ENCODE measurements at regions not wholly inside any gene's neighbourhood (a gene's known extent, or its start where the extent isn't known, plus 50 kb on each side); places are given as distances from the start of the nearest gene placed in this dataset.

- no peaks in the 10 kb centered on the region for H3K36me3 ChIP-seq
- intact Hi-C loops (cut with DNase I; ENCODE audit: low total_unique reads), result no loop called here
- TF ChIP-seq POLR2A (IDR thresholded peaks at IDR 0.05), result no peak
- no peak for TF ChIP-seq CTCF (IDR thresholded peaks at IDR 0.05 in 8 of 11, conservative IDR thresholded peaks at IDR 0.05 in 3 of 11)
- TF ChIP-seq POLR2AphosphoS5 (IDR thresholded peaks at IDR 0.05), result no peak
- no peaks in the 10 kb centered on the region for H3K4me1 ChIP-seq
- no peak for DNase-seq
- no peak overlapping the region for H3K4me3 ChIP-seq
- no peaks in the 10 kb centered on the region for H3K9me3 ChIP-seq
- H3K27ac ChIP-seq, result no peak overlapping the region
- WGBS, 5 donors, result 5 to 24% (median 15%) methylated on average over 2 of the region's 2 CpGs
- no peaks in the 10 kb centered on the region for H3K27me3 ChIP-seq (replicated peaks in 1 of 7)
Observed at GRCh38 chr12:118493962-118494361, 117.6 kb downstream of the SUDS3 start.

GRCh38 chr12:118494776-118495175 is 118.4 kb downstream of the SUDS3 start:
- WGBS, 5 donors, result 77 to 90% (median 82%) methylated on average over 3 of the region's 3 CpGs
- intact Hi-C loops (cut with DNase I; ENCODE audit: low total_unique reads), result no loop called here

GRCh38 chr12:118495296-118495695 is 118.9 kb downstream of the SUDS3 start:
- peaks cover 0 to 4% (median 0%) of the 10 kb centered on the region in 7 donors for H3K27me3 ChIP-seq (replicated peaks in 1 of 7)
- no peak for DNase-seq
- WGBS, 5 donors, result 60 to 69% (median 67%) methylated on average over 2 of the region's 2 CpGs
- H3K36me3 ChIP-seq, result no peaks in the 10 kb centered on the region
- no peak for TF ChIP-seq POLR2A (IDR thresholded peaks at IDR 0.05)
- TF ChIP-seq CTCF (IDR thresholded peaks at IDR 0.05 in 8 of 11, conservative IDR thresholded peaks at IDR 0.05 in 3 of 11), result no peak
- no peak for TF ChIP-seq POLR2AphosphoS5 (IDR thresholded peaks at IDR 0.05)
- intact Hi-C loops (cut with DNase I; ENCODE audit: low total_unique reads), result no loop called here
- no peak overlapping the region for H3K4me3 ChIP-seq
- H3K4me1 ChIP-seq, result no peaks in the 10 kb centered on the region
- no peaks in the 10 kb centered on the region for H3K9me3 ChIP-seq
- no peak overlapping the region for H3K27ac ChIP-seq

More at GRCh38 chr12:118494776-118495175, 118.4 kb downstream of the SUDS3 start:
- H3K4me1 ChIP-seq, result no peaks in the 10 kb centered on the region
- no peak for DNase-seq
- no peak overlapping the region for H3K27ac ChIP-seq
- H3K9me3 ChIP-seq, result no peaks in the 10 kb centered on the region
- H3K27me3 ChIP-seq (replicated peaks in 1 of 7), result peaks cover 0 to 4% (median 0%) of the 10 kb centered on the region in 7 donors
- TF ChIP-seq POLR2AphosphoS5 (IDR thresholded peaks at IDR 0.05) (no peak), POLR2A (IDR thresholded peaks at IDR 0.05) (no peak), CTCF (IDR thresholded peaks at IDR 0.05 in 8 of 11, conservative IDR thresholded peaks at IDR 0.05 in 3 of 11) (no peak)
- H3K4me3 ChIP-seq, result no peak overlapping the region
- H3K36me3 ChIP-seq, result no peaks in the 10 kb centered on the region

- WGBS, 5 donors, result 74 to 92% (median 86%) methylated on average over 3 of the region's 3 CpGs
Observed at GRCh38 chr12:118498171-118498570, 121.8 kb downstream of the SUDS3 start.

More at GRCh38 chr12:118498171-118498570, 121.8 kb downstream of the SUDS3 start:
- H3K27me3 ChIP-seq (replicated peaks in 1 of 7), result peaks cover 0 to 6% (median 0%) of the 10 kb centered on the region in 7 donors
- H3K4me3 ChIP-seq, result no peak overlapping the region
- H3K36me3 ChIP-seq, result no peaks in the 10 kb centered on the region
- intact Hi-C loops (cut with DNase I; ENCODE audit: low total_unique reads), result no loop called here
- no peak overlapping the region for H3K27ac ChIP-seq
- no peaks in the 10 kb centered on the region for H3K4me1 ChIP-seq
- DNase-seq, result no peak
- H3K9me3 ChIP-seq, result no peaks in the 10 kb centered on the region
- TF ChIP-seq POLR2AphosphoS5 (IDR thresholded peaks at IDR 0.05), result no peak
- no peak for TF ChIP-seq POLR2A (IDR thresholded peaks at IDR 0.05)
- TF ChIP-seq CTCF (IDR thresholded peaks at IDR 0.05 in 8 of 11, conservative IDR thresholded peaks at IDR 0.05 in 3 of 11), result no peak

Data from spleen (tissue), 11 donors.